RWPE1 (cell line): ENCODE measurements at regions not wholly inside any gene's neighbourhood (a gene's known extent, or its start where the extent isn't known, plus 50 kb on each side); places are given as distances from the start of the nearest gene placed in this dataset.

ENCODE experiments used
- CTCF ChIA-PET: fragments of 350-600 bp; sonication (Branson Sonifier 250); formaldehyde crosslinking; extraction: SDS; loops from one replicate; lab custom pipeline; 2021; lab: Yijun Ruan, JAX
- POLR2A ChIA-PET: fragments of 400-600 bp; formaldehyde crosslinking; extraction: SDS; loops from one replicate; lab custom pipeline; 2020; ENCODE audit warnings: antibody characterized with exemption; ENCODE audit not compliant: low non-redundant PET; lab: Yijun Ruan, JAX
- DNase-seq: peaks from one replicate; pipeline ENCODE4 v3.0.0; 2012; ENCODE audit warnings: low spot score
- H3K27ac ChIP-seq: fragments of 450-650 bp; 2 replicates; pipeline ENCODE4 v1.5.1; 2017
- CTCF ChIP-seq: fragments of 450-650 bp; conservative IDR thresholded peaks from 2 replicates; pipeline ENCODE4 v1.5.1; 2017; ENCODE audit warnings: low read depth, mild to moderate bottlenecking

- TF ChIP-seq CTCF, result no peak
- H3K27ac ChIP-seq, result peak overlapping the region; percentile 76
- CTCF ChIA-PET, result interaction anchor here (0.7 kb wide), 1 partner anchor 39 kb away, joined by 3 read pairs; no protein-coding TSS in a partner anchor
- no peak for DNase-seq
- POLR2A ChIA-PET, result no interaction called here
Measured at GRCh38 chr21:41651406-41651805, 115.4 kb downstream of the RIPK4 start.

DNA sequence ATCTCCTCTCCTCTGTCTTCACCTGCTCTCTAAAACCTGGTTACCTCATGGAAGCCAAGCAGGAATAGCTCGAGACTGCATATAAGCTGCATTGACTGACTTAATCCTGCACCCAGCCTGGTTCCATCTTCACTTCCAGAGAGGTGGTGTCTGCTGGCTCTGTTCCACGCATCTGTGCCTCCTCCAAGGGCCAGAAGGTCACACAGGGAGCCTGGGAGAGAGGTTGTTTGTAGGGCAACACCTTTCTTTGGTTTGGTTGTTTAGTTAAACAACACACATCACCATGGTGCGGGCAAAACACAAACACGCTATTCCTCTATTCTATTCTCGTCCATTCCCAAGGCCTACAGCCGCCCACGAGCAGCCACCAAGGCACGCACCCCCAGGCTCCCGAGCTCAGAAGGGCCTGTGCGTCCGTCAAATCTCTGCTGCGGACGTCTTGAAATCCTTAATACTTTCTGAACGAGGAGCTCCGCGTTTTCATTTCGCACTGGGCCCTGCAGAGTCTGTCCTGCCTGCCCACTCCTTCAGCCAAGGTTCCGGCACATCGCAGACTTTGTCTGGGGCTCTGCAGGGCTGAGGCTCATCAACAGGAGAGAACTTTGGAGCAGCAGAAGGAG, 116.2 kb downstream of the RIPK4 start:
- no peak for TF ChIP-seq CTCF
- POLR2A ChIA-PET, result no interaction called here

GRCh38 chr21:41648591-41649031, 118.2 kb downstream of the RIPK4 start:
- TF ChIP-seq CTCF, result no peak
- H3K27ac ChIP-seq, result peak overlapping the region; percentile 78
- POLR2A ChIA-PET, result no interaction called here
- DNase-seq, result peak; percentile 73
- CTCF ChIA-PET, result no interaction called here

More for the DNA sequence above, 116.2 kb downstream of the RIPK4 start:
- H3K27ac ChIP-seq, result peak overlapping the region; percentile 76
- CTCF ChIA-PET, result interaction anchor here (0.7 kb wide), 1 partner anchor 40 kb away, joined by 3 read pairs; no protein-coding TSS in a partner anchor
- no peak for DNase-seq

DNA sequence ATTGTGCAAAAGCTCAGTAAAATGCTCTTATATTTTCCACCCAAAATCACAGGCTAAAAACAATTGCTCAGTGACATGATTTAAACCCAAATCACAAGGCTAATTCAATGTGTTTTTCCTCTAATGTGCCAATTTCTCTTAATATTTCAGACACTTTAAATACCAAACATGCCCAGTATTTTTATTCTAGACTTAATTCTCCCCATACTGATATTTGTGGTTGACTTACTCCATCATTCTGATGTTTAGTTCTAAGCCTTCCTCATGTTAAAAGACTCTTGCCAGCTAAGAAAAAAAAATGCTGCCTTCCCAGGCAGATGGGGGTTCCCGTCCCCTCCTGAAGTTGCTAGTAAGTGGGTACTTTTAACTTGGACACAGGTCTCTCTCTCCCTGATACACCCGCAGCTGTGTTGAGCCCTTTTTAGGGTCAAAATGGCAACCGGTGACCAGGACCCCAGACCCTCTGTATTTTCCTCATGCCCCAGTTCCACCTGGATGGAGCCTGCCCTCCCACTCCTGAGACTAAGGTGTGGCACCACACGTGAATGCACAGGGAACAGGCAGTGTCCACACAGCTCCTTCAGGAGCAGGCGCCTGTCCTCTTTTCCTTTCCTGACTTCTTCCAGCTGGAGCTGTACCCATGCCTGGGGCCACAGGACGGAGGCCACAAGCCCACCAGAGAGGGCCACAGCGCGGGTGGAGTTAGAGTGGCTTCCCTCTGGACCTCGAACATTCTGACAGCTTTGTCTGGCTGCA, 118.9 kb downstream of the RIPK4 start:
- POLR2A ChIA-PET, result no interaction called here
- CTCF ChIA-PET, result no interaction called here
- TF ChIP-seq CTCF, result no peak
- H3K27ac ChIP-seq, result peak overlapping the region; percentile 78
- no peak for DNase-seq

DNA sequence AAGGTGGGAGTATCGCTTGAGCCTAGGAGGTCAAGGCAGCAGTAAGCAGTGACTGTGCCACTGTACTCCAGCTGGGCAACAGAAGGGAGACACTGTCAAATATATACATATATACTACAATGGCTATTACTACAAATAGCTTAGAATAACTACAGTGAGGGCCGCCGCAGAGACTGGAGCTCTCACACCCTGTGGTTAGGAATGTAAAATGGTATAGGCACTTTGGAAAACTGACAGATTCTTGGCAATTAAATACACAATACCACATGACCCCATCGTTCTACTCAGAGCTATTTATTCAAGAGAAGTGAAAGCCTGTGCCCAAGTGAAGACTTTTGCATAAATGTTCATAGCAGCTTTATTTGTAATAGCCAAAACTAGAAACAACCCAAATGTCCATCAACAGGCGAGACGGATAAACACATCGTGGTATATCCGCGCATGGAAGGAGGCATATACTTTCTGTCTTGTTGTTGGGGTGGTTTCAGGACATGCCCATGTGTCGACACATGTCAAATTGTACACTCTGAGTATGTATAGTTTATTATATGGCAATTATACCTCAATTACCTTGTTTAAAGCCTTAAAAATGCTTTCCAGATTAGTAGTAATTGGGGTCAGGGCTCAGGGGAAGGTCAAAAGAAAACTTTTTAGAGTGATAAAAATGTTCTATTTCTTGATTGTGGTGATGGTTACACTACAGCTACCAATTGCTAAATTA, 123.4 kb downstream of the RIPK4 start:
- DNase-seq, result no peak
- POLR2A ChIA-PET, result no interaction called here
- TF ChIP-seq CTCF, result no peak
- CTCF ChIA-PET, result interaction anchor here (0.6 to 1.2 kb wide), 2 partner anchors 9 to 363 kb away, joined by 4 to 5 read pairs; no protein-coding TSS in a partner anchor
- peak overlapping the region; percentile 93 for H3K27ac ChIP-seq
